B cell (primary cell): ENCODE measurements at regions not wholly inside any gene's neighbourhood (a gene's known extent, or its start where the extent isn't known, plus 50 kb on each side); places are given as distances from the start of the nearest gene placed in this dataset.

Experiments used
- ATAC-seq: fragments of 200-7000 bp; cut with Tn5 transposase; one replicate; pipeline ENCODE4 v1.10.0; 2021; ENCODE audit warnings: low read depth, mild to moderate bottlenecking, moderate number of reproducible peaks, moderate library complexity
- CTCF ChIA-PET: fragments of 350-600 bp; sonication (Branson Sonifier 250); formaldehyde crosslinking; loops from one replicate; lab custom pipeline; 2021; ENCODE audit warnings: antibody characterized with exemption, inconsistent platforms; lab: Charles Lee
- POLR2A ChIA-PET: fragments of 350-600 bp; sonication (Branson Sonifier 250); formaldehyde crosslinking; loops from one replicate; lab custom pipeline; 2021; ENCODE audit warnings: antibody characterized with exemption; lab: Charles Lee
- DNase-seq: peaks from one replicate; pipeline ENCODE4 v3.0.0; 2013
- H2AFZ ChIP-seq: 2 replicates; pipeline ENCODE4 v1.6.1; 2012; ENCODE audit warnings: mild to moderate bottlenecking, low read depth, low read length; ENCODE audit not compliant: insufficient read depth, poor library complexity, severe bottlenecking
- H3K27ac ChIP-seq, 2 donors: 1 replicate in 1 of 2; 2 replicates in 1 of 2; pipeline ENCODE4 v1.5.1; 2012 to 2013; ENCODE audit warnings: low read length in 2 of 2, mild to moderate bottlenecking in 2 of 2, moderate library complexity in 1 of 2
- H3K27me3 ChIP-seq, 4 experiments: fragments of 200-600 bp in 1 of 4; sonication (generic) in 1 of 4; replicated peaks in 1 of 4; 1 replicate in 2 of 4; 2 replicates in 2 of 4; pipeline versions ENCODE4 v1.6.1 to v1.7.0; 2013 to 2016; ENCODE audit warnings: low read length in 3 of 4, mild to moderate bottlenecking in 2 of 4, mixed read lengths in 1 of 4, moderate library complexity in 1 of 4; ENCODE audit not compliant: insufficient read depth in 4 of 4, control insufficient read depth in 3 of 4; ENCODE audit errors: control extremely low read depth in 1 of 4
- H3K36me3 ChIP-seq, 2 experiments: replicated peaks in 1 of 2; 1 replicate in 1 of 2; 2 replicates in 1 of 2; pipeline versions ENCODE4 v1.6.1 to v1.7.1; 2013; ENCODE audit warnings: low read length in 1 of 2; ENCODE audit not compliant: insufficient read depth in 2 of 2, control insufficient read depth in 1 of 2; ENCODE audit errors: control extremely low read depth in 1 of 2, extremely low read depth in 1 of 2
- H3K4me1 ChIP-seq, 2 donors: fragments of 200-600 bp in 1 of 2; sonication (generic) in 1 of 2; 1 replicate in 1 of 2; 2 replicates in 1 of 2; pipeline versions ENCODE4 v1.5.1 to v1.6.1; 2013 to 2017; ENCODE audit warnings: low read length in 2 of 2; ENCODE audit not compliant: control insufficient read depth in 2 of 2, insufficient read depth in 2 of 2
- H3K4me2 ChIP-seq: replicated peaks from 2 replicates; pipeline ENCODE3; 2012; ENCODE audit warnings: mild to moderate bottlenecking, low read depth, low read length; ENCODE audit not compliant: poor library complexity, severe bottlenecking
- H3K4me3 ChIP-seq, 5 experiments: fragments of 200-600 bp in 1 of 5; sonication (generic) in 1 of 5; 1 replicate in 3 of 5; 2 replicates in 2 of 5; pipeline versions ENCODE4 v1.5.1 to v1.7.0; 2011 to 2016; ENCODE audit warnings: low read length in 4 of 5, mild to moderate bottlenecking in 4 of 5, low read depth in 2 of 5, control low read depth in 1 of 5, moderate library complexity in 1 of 5; ENCODE audit not compliant: insufficient read depth in 1 of 5; ENCODE audit errors: control extremely low read depth in 1 of 5, extremely low read depth in 1 of 5
- H3K79me2 ChIP-seq: fragments of 200-600 bp; sonication (generic); one replicate; pipeline ENCODE4 v1.6.0; 2016; ENCODE audit warnings: low read length; ENCODE audit not compliant: control insufficient read depth, insufficient read depth
- H3K9ac ChIP-seq: fragments of 200-600 bp; sonication (generic); 2 replicates; pipeline ENCODE4 v1.6.1; 2017; ENCODE audit warnings: mild to moderate bottlenecking, low read length, moderate library complexity
- H3K9me3 ChIP-seq, 3 donors: one replicate each; pipeline versions ENCODE4 v1.6.1 to v1.7.1; 2013; ENCODE audit warnings: low read length in 2 of 3; ENCODE audit not compliant: control insufficient read depth in 2 of 3, insufficient read depth in 1 of 3; ENCODE audit errors: control extremely low read depth in 1 of 3
- H4K20me1 ChIP-seq: 2 replicates; pipeline ENCODE4 v1.6.0; 2012; ENCODE audit warnings: mild to moderate bottlenecking, low read length; ENCODE audit not compliant: insufficient read depth, control insufficient read depth, poor library complexity, severe bottlenecking
- H3K27ac Mint-ChIP-seq: one replicate; pipeline ENCODE4 v1.8.0; 2021; ENCODE audit warnings: mixed read lengths
- H3K27me3 Mint-ChIP-seq: one replicate; pipeline ENCODE4 v1.8.0; 2021; ENCODE audit warnings: mixed read lengths
- H3K4me1 Mint-ChIP-seq: one replicate; pipeline ENCODE4 v1.8.0; 2021; ENCODE audit warnings: mixed read lengths
- H3K4me3 Mint-ChIP-seq: one replicate; pipeline ENCODE4 v1.8.0; 2021; ENCODE audit warnings: mixed read lengths
- H3K9me3 Mint-ChIP-seq: one replicate; pipeline ENCODE4 v1.8.0; 2022; ENCODE audit warnings: mixed read lengths; ENCODE audit not compliant: insufficient read depth
- CTCF ChIP-seq: fragments of 200-600 bp; IDR thresholded peaks from one replicate; pipeline ENCODE4 v1.8.0; 2022; ENCODE audit warnings: antibody characterized with exemption, mild to moderate bottlenecking
- EZH2 ChIP-seq: IDR thresholded peaks from 2 replicates; pipeline ENCODE4 v1.6.1; 2012; ENCODE audit warnings: borderline replicate concordance, low read depth, mild to moderate bottlenecking, moderate library complexity, low read length; ENCODE audit not compliant: insufficient read depth, poor library complexity, severe bottlenecking
- WGBS: methylation state at CpG from one replicate; pipeline ENCODE4 v1.1.5; 2013; ENCODE audit warnings: missing lambda C conversion rate; ENCODE audit not compliant: insufficient coverage; 5-methylcytosine and 5-hydroxymethylcytosine counted together
- intact Hi-C: fragments of 100-400 bp; cut with micrococcal nuclease; formaldehyde crosslinking; loops from one replicate; pipeline ENCODE4 v1.10.0; 2022

DNA sequence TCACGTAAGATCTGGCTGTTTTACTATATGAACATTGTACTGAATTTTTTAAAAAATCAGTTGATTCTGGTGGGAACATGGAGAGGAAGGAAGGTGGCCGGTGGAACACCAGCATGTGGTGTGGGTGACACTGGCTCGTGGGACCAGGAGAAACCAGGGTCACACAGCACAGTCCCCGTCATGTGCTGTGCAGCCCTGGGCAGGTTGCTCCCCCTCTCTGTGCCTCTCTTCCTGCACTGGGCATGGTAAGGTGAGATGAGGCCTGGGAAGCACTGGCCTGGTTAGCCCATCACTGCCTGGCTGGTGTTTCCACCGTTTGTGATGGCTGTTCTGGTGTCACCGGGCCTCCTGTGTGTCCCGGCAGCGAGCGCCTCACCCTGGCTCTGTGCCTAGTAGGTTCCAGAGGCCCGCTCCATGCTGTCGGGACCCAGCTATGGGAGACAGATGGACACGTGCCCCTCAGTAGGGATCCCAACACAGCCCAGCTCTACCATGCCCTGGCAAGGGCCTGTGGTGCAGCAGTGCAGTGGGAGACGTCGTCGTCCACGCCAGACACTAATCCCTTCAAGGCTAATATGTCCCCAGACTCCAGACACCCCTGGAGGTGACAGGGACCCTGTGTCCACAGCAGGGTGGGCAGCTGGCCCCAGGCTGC lies 88.2 kb upstream of the LINC01488 start:
- CTCF ChIA-PET, result no interaction called here
- POLR2A ChIA-PET, result no interaction called here

DNA sequence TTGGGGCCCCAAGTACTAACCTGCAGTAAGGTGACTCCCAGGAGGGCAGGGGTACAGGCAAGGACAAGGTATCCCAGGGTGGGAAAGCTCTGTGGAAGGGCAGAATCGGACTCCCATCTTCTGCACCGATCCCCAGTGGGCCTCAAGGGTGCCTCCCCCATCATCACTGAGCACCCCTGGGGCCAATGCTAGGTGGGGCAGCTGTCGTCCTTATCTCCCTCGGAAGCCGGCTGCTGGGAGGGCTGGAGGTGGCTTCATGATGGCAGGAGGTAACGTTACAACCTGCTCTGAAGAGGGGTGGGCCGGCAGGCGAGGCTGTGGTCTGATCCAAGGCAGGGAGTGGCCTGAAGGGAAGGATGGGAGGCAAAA lies 87.6 kb upstream of the LINC01488 start:
- no peak for TF ChIP-seq EZH2
- Mint-ChIP-seq H3K27me3 (peaks cover 10% of the 10 kb centered on the region), H3K4me1 (no peaks in the 10 kb centered on the region), H3K9me3 (peaks cover 4% of the 10 kb centered on the region), H3K27ac (no peak overlapping the region), H3K4me3 (no peak overlapping the region)
- H3K27me3 ChIP-seq, result no peaks in the 10 kb centered on the region
- WGBS, result 90% methylated on average over 7 of the region's 8 CpGs
- H3K4me1 ChIP-seq, result no peaks in the 10 kb centered on the region
- no peaks in the 10 kb centered on the region for H3K79me2 ChIP-seq
- ATAC-seq (no peak), DNase-seq (no peak)
- H2AFZ ChIP-seq, result no peak overlapping the region
- CTCF ChIA-PET, result no interaction called here
- POLR2A ChIA-PET, result no interaction called here
- H3K9me3 ChIP-seq, result peaks cover 0 to 18% (median 1%) of the 10 kb centered on the region in 3 donors
- H3K36me3 ChIP-seq, result no peaks in the 10 kb centered on the region
- H3K9ac ChIP-seq, result no peak overlapping the region
- no peaks in the 10 kb centered on the region for H4K20me1 ChIP-seq
- no peak overlapping the region for H3K4me2 ChIP-seq
- H3K27ac ChIP-seq, result no peak overlapping the region
- no peak overlapping the region for H3K4me3 ChIP-seq
- intact Hi-C loops, result no loop called here

More for the DNA sequence above, 88.2 kb upstream of the LINC01488 start:
- Histone ChIP-seq H2AFZ (no peak overlapping the region), H3K9me3 (peaks cover 0 to 23% (median 7%) of the 10 kb centered on the region in 3 donors), H4K20me1 (no peaks in the 10 kb centered on the region), H3K9ac (no peak overlapping the region), H3K27me3 (no peaks in the 10 kb centered on the region), H3K27ac (no peak overlapping the region), H3K4me3 (no peak overlapping the region), H3K4me1 (no peaks in the 10 kb centered on the region), H3K79me2 (no peaks in the 10 kb centered on the region), H3K4me2 (no peak overlapping the region), H3K36me3 (no peaks in the 10 kb centered on the region)
- DNase-seq, result no peak
- intact Hi-C loops, result no loop called here
- no peak overlapping the region for H3K27ac Mint-ChIP-seq
- H3K9me3 Mint-ChIP-seq, result peaks cover 10% of the 10 kb centered on the region
- no peak for ATAC-seq
- peaks cover 10% of the 10 kb centered on the region for H3K27me3 Mint-ChIP-seq
- WGBS, result 94% methylated on average over 15 of the region's 16 CpGs
- no peak overlapping the region for H3K4me3 Mint-ChIP-seq
- TF ChIP-seq EZH2, result no peak
- no peak for TF ChIP-seq CTCF
- no peaks in the 10 kb centered on the region for H3K4me1 Mint-ChIP-seq
